Hepatocyte (in vitro differentiated cells): ENCODE measurements at regions not wholly inside any gene's neighbourhood (a gene's known extent, or its start where the extent isn't known, plus 50 kb on each side); places are given as distances from the start of the nearest gene placed in this dataset.

ENCODE experiments used
- EZH2 ChIP-seq: fragments of 200-600 bp; sonication (generic); IDR thresholded peaks from 2 replicates; pipeline ENCODE4 v1.6.1; 2016; ENCODE audit warnings: antibody characterized with exemption, mild to moderate bottlenecking, borderline replicate concordance
- TF ChIP-seq, protein P1 (sequence below): fragments of 200-600 bp; sonication (generic); IDR thresholded peaks from 2 replicates; pipeline ENCODE4 v1.5.1; 2016; ENCODE audit warnings: antibody characterized with exemption, mild to moderate bottlenecking; ENCODE audit not compliant: poor library complexity

GRCh38 chr10:83050815-83051214, 1088.5 kb upstream of the GHITM start:
- TF ChIP-seq, protein P1, sequence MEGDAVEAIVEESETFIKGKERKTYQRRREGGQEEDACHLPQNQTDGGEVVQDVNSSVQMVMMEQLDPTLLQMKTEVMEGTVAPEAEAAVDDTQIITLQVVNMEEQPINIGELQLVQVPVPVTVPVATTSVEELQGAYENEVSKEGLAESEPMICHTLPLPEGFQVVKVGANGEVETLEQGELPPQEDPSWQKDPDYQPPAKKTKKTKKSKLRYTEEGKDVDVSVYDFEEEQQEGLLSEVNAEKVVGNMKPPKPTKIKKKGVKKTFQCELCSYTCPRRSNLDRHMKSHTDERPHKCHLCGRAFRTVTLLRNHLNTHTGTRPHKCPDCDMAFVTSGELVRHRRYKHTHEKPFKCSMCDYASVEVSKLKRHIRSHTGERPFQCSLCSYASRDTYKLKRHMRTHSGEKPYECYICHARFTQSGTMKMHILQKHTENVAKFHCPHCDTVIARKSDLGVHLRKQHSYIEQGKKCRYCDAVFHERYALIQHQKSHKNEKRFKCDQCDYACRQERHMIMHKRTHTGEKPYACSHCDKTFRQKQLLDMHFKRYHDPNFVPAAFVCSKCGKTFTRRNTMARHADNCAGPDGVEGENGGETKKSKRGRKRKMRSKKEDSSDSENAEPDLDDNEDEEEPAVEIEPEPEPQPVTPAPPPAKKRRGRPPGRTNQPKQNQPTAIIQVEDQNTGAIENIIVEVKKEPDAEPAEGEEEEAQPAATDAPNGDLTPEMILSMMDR, result peak; percentile 4
- no peak for TF ChIP-seq EZH2
